Suprapubic skin (tissue), 4 donors: ENCODE measurements at regions not wholly inside any gene's neighbourhood (a gene's known extent, or its start where the extent isn't known, plus 50 kb on each side); places are given as distances from the start of the nearest gene placed in this dataset.

Experiments used
- DNase-seq, 2 donors: peaks; one replicate each; pipeline ENCODE4 v3.0.0-alpha.2; 2019; ENCODE audit warnings: low spot score in 2 of 2
- H3K27ac ChIP-seq: fragments of 200-600 bp; sonication (generic); one replicate; pipeline ENCODE4 v1.5.1; 2019
- H3K27me3 ChIP-seq: fragments of 200-600 bp; sonication (generic); one replicate; pipeline ENCODE4 v1.5.1; 2019
- H3K36me3 ChIP-seq: fragments of 200-600 bp; sonication (generic); one replicate; pipeline ENCODE4 v1.5.1; 2019
- H3K4me1 ChIP-seq: fragments of 200-600 bp; sonication (generic); one replicate; pipeline ENCODE4 v1.5.1; 2019
- H3K4me3 ChIP-seq: fragments of 200-600 bp; sonication (generic); one replicate; pipeline ENCODE4 v1.5.1; 2019; ENCODE audit warnings: mild to moderate bottlenecking
- H3K9me3 ChIP-seq: fragments of 200-600 bp; sonication (generic); one replicate; pipeline ENCODE4 v1.5.1; 2019
- CTCF ChIP-seq, 2 donors: fragments of 200-600 bp in 1 of 2; fragments of 450-650 bp in 1 of 2; sonication (generic) in 1 of 2; IDR thresholded peaks; one replicate each; pipeline ENCODE4 v1.5.1; 2016 to 2019; ENCODE audit warnings: antibody characterized with exemption in 2 of 2, mild to moderate bottlenecking in 1 of 2, moderate library complexity in 1 of 2
- EP300 ChIP-seq: sonication (generic); formaldehyde crosslinking; IDR thresholded peaks from one replicate; pipeline ENCODE4 v1.6.1; 2017; ENCODE audit warnings: antibody characterized with exemption
- POLR2A ChIP-seq, 2 donors: fragments of 450-650 bp; IDR thresholded peaks; one replicate each; pipeline ENCODE4 v1.6.1; 2017; ENCODE audit warnings: antibody characterized with exemption in 2 of 2, mild to moderate bottlenecking in 2 of 2, moderate library complexity in 2 of 2
- POLR2AphosphoS5 ChIP-seq, 3 donors: sonication (generic); formaldehyde crosslinking; IDR thresholded peaks; one replicate each; pipeline ENCODE4 v1.6.1; 2017; ENCODE audit warnings: antibody characterized with exemption in 3 of 3
- WGBS: methylation state at CpG from one replicate; pipeline ENCODE4 v1.1.5; 2018; 5-methylcytosine and 5-hydroxymethylcytosine counted together

GRCh38 chr2:21947046-21947445, 823.3 kb downstream of the TDRD15 start:
- DNase-seq: no peak
- H3K4me3 ChIP-seq: no peak overlapping the region
- H3K27me3 ChIP-seq: no peaks in the 10 kb centered on the region
- WGBS: 74% methylated on average over 6 of the region's 6 CpGs
- H3K4me1 ChIP-seq: no peaks in the 10 kb centered on the region
- no peaks in the 10 kb centered on the region for H3K9me3 ChIP-seq
- TF ChIP-seq POLR2A (IDR thresholded peaks at IDR 0.05) (no peak), EP300 (no peak), CTCF (IDR thresholded peaks at IDR 0.05) (no peak), POLR2AphosphoS5 (IDR thresholded peaks at IDR 0.05) (no peak)
- H3K27ac ChIP-seq: no peak overlapping the region
- H3K36me3 ChIP-seq: no peaks in the 10 kb centered on the region

- Histone ChIP-seq H3K36me3 (no peaks in the 10 kb centered on the region), H3K9me3 (no peaks in the 10 kb centered on the region), H3K4me3 (no peak overlapping the region), H3K27ac (no peak overlapping the region), H3K27me3 (no peaks in the 10 kb centered on the region), H3K4me1 (no peaks in the 10 kb centered on the region)
- no peak for DNase-seq
- no peak for TF ChIP-seq EP300
- no peak for TF ChIP-seq POLR2AphosphoS5 (IDR thresholded peaks at IDR 0.05)
- TF ChIP-seq CTCF (IDR thresholded peaks at IDR 0.05): no peak
- no peak for TF ChIP-seq POLR2A (IDR thresholded peaks at IDR 0.05)
- 75% methylated on average over 5 of the region's 5 CpGs for WGBS
Measured at GRCh38 chr2:21966139-21966538, 842.4 kb downstream of the TDRD15 start.

- Histone ChIP-seq H3K27me3 (no peaks in the 10 kb centered on the region), H3K9me3 (no peaks in the 10 kb centered on the region), H3K36me3 (no peaks in the 10 kb centered on the region), H3K4me1 (no peaks in the 10 kb centered on the region), H3K4me3 (no peak overlapping the region), H3K27ac (no peak overlapping the region)
- TF ChIP-seq POLR2A (IDR thresholded peaks at IDR 0.05) (no peak), EP300 (no peak), CTCF (IDR thresholded peaks at IDR 0.05) (no peak), POLR2AphosphoS5 (IDR thresholded peaks at IDR 0.05) (no peak)
- WGBS: 75% methylated on average over 2 of the region's 2 CpGs
- DNase-seq: no peak
Measured at GRCh38 chr2:21970971-21971370, 847.2 kb downstream of the TDRD15 start.

GRCh38 chr2:21972586-21972985, 848.8 kb downstream of the TDRD15 start:
- no peak for DNase-seq
- Histone ChIP-seq H3K9me3 (no peaks in the 10 kb centered on the region), H3K36me3 (no peaks in the 10 kb centered on the region), H3K4me1 (no peaks in the 10 kb centered on the region), H3K27ac (no peak overlapping the region), H3K27me3 (no peaks in the 10 kb centered on the region), H3K4me3 (no peak overlapping the region)
- 40% methylated on average over 4 of the region's 4 CpGs for WGBS
- no peak for TF ChIP-seq POLR2A (IDR thresholded peaks at IDR 0.05)
- TF ChIP-seq EP300: no peak

- Histone ChIP-seq H3K4me3 (no peak overlapping the region), H3K4me1 (no peaks in the 10 kb centered on the region), H3K27me3 (no peaks in the 10 kb centered on the region), H3K36me3 (no peaks in the 10 kb centered on the region), H3K9me3 (peaks cover 4% of the 10 kb centered on the region), H3K27ac (no peak overlapping the region)
- no peak for DNase-seq
- no peak for TF ChIP-seq POLR2AphosphoS5 (IDR thresholded peaks at IDR 0.05)
- no peak for TF ChIP-seq CTCF (IDR thresholded peaks at IDR 0.05)
- TF ChIP-seq POLR2A (IDR thresholded peaks at IDR 0.05): no peak
- TF ChIP-seq EP300: no peak
- 81% methylated on average over 1 of the region's 1 CpG for WGBS
Measured at GRCh38 chr2:21981127-21981526, 857.4 kb downstream of the TDRD15 start.

GRCh38 chr2:21993002-21993401, 869.2 kb downstream of the TDRD15 start:
- no peak overlapping the region for H3K4me3 ChIP-seq
- peaks cover 10% of the 10 kb centered on the region for H3K9me3 ChIP-seq
- no peaks in the 10 kb centered on the region for H3K27me3 ChIP-seq
- H3K4me1 ChIP-seq: no peaks in the 10 kb centered on the region
- H3K36me3 ChIP-seq: no peaks in the 10 kb centered on the region
- TF ChIP-seq CTCF (IDR thresholded peaks at IDR 0.05): no peak
- no peak for TF ChIP-seq POLR2A (IDR thresholded peaks at IDR 0.05)
- TF ChIP-seq POLR2AphosphoS5 (IDR thresholded peaks at IDR 0.05): no peak
- no peak for TF ChIP-seq EP300
- H3K27ac ChIP-seq: no peak overlapping the region
- 100% methylated on average over 1 of the region's 1 CpG for WGBS
- DNase-seq: no peak
